Left ventricle myocardium inferior (tissue), 1 donor: ENCODE measurements at regions not wholly inside any gene's neighbourhood (a gene's known extent, or its start where the extent isn't known, plus 50 kb on each side); places are given as distances from the start of the nearest gene placed in this dataset.

Experiments
- DNase-seq: peaks from one replicate; pipeline ENCODE4 v3.0.0-alpha.2; 2020
- H3K27ac ChIP-seq: fragments of 200-600 bp; replicated peaks from 2 replicates; pipeline ENCODE4 v1.8.0; 2021
- H3K27me3 ChIP-seq: fragments of 200-600 bp; 2 replicates; pipeline ENCODE4 v1.8.0; 2021; ENCODE audit warnings: low read depth
- H3K36me3 ChIP-seq: fragments of 200-600 bp; 2 replicates; pipeline ENCODE4 v1.8.0; 2021
- H3K4me1 ChIP-seq: fragments of 200-600 bp; 2 replicates; pipeline ENCODE4 v1.8.0; 2021
- H3K4me3 ChIP-seq: fragments of 200-600 bp; 2 replicates; pipeline ENCODE4 v1.8.0; 2021; ENCODE audit warnings: mild to moderate bottlenecking, moderate library complexity
- H3K9me3 ChIP-seq: fragments of 200-600 bp; replicated peaks from 2 replicates; pipeline ENCODE4 v1.8.0; 2021
- intact Hi-C: fragments of 100-400 bp; cut with micrococcal nuclease; formaldehyde crosslinking; loops from one replicate; pipeline ENCODE4 v1.11.0; 2022
- TF ChIP-seq, protein P1 (sequence below): fragments of 200-600 bp; IDR thresholded peaks from 2 replicates; pipeline ENCODE4 v1.8.0; 2021; ENCODE audit warnings: antibody characterized with exemption, mild to moderate bottlenecking, borderline replicate concordance
- donor health status: DM: no; HTN: yes; CAD: no; lungs with severe emphysema.

GRCh38 chr12:131383741-131384543 lies 326.9 kb upstream of the SFSWAP start:
- no peak overlapping the region for H3K27ac ChIP-seq
- no peaks in the 10 kb centered on the region for H3K9me3 ChIP-seq
- no peaks in the 10 kb centered on the region for H3K36me3 ChIP-seq
- peaks cover 86% of the 10 kb centered on the region for H3K27me3 ChIP-seq
- intact Hi-C loops, result no loop called here
- H3K4me3 ChIP-seq, result no peak overlapping the region
- H3K4me1 ChIP-seq, result no peaks in the 10 kb centered on the region
- no peak for DNase-seq
- TF ChIP-seq, protein P1, sequence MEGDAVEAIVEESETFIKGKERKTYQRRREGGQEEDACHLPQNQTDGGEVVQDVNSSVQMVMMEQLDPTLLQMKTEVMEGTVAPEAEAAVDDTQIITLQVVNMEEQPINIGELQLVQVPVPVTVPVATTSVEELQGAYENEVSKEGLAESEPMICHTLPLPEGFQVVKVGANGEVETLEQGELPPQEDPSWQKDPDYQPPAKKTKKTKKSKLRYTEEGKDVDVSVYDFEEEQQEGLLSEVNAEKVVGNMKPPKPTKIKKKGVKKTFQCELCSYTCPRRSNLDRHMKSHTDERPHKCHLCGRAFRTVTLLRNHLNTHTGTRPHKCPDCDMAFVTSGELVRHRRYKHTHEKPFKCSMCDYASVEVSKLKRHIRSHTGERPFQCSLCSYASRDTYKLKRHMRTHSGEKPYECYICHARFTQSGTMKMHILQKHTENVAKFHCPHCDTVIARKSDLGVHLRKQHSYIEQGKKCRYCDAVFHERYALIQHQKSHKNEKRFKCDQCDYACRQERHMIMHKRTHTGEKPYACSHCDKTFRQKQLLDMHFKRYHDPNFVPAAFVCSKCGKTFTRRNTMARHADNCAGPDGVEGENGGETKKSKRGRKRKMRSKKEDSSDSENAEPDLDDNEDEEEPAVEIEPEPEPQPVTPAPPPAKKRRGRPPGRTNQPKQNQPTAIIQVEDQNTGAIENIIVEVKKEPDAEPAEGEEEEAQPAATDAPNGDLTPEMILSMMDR, result no peak

DNA sequence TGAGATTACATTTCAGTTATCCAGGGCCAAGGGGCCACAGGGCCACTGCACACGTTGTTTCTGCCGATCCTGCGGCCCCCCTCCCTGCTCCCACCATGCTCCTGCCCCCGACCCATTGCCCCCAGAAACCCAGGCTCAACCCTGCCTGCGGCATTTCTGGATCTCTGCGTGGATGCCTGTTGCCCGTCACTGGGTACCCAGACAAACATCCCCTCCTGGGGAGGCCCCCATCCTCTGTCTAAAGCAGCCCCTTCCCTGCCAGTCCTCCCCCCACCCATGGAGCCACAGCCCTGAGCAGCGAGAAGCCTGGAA lies 326.4 kb upstream of the SFSWAP start:
- H3K27ac ChIP-seq, result no peak overlapping the region
- H3K27me3 ChIP-seq, result peaks cover 86% of the 10 kb centered on the region
- TF ChIP-seq, protein P1, result no peak
- intact Hi-C loops, result no loop called here
- H3K36me3 ChIP-seq, result no peaks in the 10 kb centered on the region
- no peak for DNase-seq
- H3K4me1 ChIP-seq, result no peaks in the 10 kb centered on the region
- H3K9me3 ChIP-seq, result no peaks in the 10 kb centered on the region
- H3K4me3 ChIP-seq, result no peak overlapping the region

GRCh38 chr12:131385313-131386166 lies 325.4 kb upstream of the SFSWAP start:
- Histone ChIP-seq H3K4me3 (no peak overlapping the region), H3K27ac (no peak overlapping the region), H3K27me3 (peaks cover 86% of the 10 kb centered on the region), H3K4me1 (no peaks in the 10 kb centered on the region), H3K36me3 (no peaks in the 10 kb centered on the region), H3K9me3 (no peaks in the 10 kb centered on the region)
- intact Hi-C loops, result no loop called here
- TF ChIP-seq, protein P1, result no peak
- DNase-seq, result no peak

GRCh38 chr12:131386167-131386521 lies 324.7 kb upstream of the SFSWAP start:
- H3K4me1 ChIP-seq, result no peaks in the 10 kb centered on the region
- H3K27me3 ChIP-seq, result peaks cover 86% of the 10 kb centered on the region
- intact Hi-C loops, result no loop called here
- no peak overlapping the region for H3K27ac ChIP-seq
- H3K36me3 ChIP-seq, result no peaks in the 10 kb centered on the region
- no peaks in the 10 kb centered on the region for H3K9me3 ChIP-seq
- H3K4me3 ChIP-seq, result no peak overlapping the region
- no peak for DNase-seq
- TF ChIP-seq, protein P1, result no peak

GRCh38 chr12:131386781-131387180 lies 324.1 kb upstream of the SFSWAP start:
- H3K27ac ChIP-seq, result no peak overlapping the region
- intact Hi-C loops, result no loop called here
- no peaks in the 10 kb centered on the region for H3K9me3 ChIP-seq
- peaks cover 86% of the 10 kb centered on the region for H3K27me3 ChIP-seq
- TF ChIP-seq, protein P1, result no peak
- H3K4me3 ChIP-seq, result no peak overlapping the region
- H3K36me3 ChIP-seq, result no peaks in the 10 kb centered on the region
- no peak for DNase-seq
- no peaks in the 10 kb centered on the region for H3K4me1 ChIP-seq
